GM18868 (cell line): ENCODE measurements at regions not wholly inside any gene's neighbourhood (a gene's known extent, or its start where the extent isn't known, plus 50 kb on each side); places are given as distances from the start of the nearest gene placed in this dataset.

Experiments
- ATAC-seq: cut with Tn5 transposase; IDR thresholded peaks from one replicate; pipeline ENCODE4 v1.9.1; 2021; ENCODE audit warnings: mild to moderate bottlenecking, moderate library complexity; ENCODE audit not compliant: unreplicated experiment

DNA sequence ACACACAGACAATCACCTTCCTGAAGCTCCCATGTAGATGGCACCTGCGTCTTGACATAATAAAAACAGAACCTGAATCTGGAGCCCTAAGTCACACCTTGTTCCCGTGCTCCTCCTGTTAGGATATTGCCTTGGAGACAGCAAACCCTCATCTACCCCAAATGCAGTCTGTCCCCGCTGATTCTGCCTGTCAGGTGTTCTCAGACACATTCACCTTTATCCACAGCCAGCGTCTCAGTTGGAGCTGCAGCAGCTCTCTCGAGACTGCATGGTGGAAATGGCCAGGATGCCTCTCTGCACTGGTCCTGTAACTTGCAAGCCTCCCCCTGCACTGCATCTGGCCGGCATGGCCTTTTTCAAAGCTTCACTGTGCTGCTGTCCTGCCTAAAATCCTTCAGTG, 218.0 kb upstream of the ZNF32 start:
- no peak for ATAC-seq

DNA sequence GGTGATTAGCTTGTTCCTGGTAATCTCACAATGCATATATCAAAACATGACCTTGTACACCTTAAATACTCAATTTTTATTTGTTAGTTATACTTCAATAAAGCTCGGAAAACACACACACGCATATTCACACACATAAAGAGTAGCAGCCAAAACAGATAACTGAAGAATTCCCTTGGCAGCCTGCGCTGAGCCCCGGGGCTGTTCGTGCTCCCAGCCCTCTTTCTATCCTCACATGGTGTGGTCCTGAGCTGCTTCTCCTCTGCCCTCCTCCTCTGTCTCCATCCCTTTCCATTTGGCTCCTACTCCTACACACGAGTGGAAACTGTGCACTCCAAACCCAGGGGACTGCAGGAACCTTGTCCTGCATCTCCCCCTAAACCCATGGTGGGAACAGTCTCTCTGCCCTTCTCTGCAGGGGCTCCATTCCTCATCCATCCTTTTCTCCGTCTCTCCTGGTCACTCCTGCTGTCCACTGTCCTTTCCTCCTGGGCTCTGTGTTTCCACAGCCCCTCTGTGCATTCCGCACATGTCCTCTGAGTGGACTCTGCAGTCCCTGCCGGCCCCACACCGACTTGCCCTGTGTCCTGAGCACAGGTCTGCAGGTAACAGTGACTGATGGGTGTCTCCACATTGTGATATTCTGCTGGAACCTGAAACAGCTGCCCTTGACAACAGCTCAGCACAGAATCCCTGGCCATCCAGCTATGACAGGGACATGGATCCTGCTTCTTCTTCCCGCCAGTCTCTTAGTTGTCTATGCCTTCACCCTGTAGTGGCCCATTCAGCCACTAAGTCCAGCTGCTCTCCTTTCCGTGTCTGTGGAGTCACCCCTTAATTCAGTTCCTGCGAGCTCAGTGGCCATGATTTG, 216.8 kb upstream of the ZNF32 start:
- ATAC-seq, result no peak

GRCh38 chr10:43864656-43865055, 216.0 kb upstream of the ZNF32 start:
- ATAC-seq, result no peak

DNA sequence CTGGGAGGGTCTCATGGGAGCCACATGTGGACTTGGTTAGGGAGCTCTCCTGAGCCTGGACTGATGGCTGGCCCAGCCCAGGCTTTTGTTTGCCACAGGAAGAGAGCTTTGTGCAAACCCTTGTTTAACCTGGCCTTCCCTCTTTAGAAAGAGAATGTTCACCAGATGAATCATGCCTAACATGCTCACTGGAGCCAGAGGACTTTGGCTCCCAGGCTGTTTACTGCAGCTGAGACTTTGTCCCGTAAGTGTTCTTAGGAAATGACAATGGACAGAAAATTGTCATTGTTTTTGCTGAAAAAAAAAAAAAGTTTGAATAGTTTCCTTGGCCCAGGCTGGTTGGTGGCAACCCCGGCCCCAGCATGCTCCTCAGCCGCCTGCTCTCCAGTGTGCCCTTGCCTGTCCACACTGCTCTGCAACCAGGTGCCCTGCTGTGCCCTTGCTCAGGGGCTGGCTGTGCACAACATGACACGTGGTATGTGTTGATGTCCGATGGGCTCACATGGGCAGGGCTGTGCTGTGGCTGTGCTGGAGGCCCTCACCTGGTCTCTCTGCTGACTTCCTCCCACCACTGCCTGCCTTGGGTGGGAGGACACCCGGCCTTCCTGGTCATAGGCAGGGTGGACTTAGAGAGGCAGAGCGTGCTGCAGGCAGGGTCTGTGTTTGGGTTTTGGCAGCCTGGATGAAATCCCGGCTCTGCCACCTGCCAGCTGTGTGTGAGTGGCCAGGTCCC, 215.3 kb upstream of the ZNF32 start:
- ATAC-seq, result no peak

DNA sequence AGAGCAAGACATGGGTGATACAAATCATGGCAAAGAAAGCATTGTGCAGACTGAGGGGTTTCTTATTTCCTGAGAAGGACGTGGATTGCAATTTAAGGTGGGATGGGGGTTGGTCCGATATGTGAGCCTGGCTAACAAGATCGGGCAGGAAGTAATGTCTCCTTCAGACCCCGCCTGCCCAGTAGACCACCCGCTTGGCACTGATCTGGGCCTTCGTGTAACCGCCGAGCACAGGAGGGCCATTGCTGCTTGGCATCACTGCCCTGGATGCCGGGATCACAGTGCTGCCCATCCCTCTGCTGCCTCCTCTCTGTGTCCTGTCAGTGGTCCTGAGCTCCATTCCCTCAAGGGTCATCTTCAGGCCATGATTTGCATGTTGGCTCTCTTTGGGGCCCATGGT, 214.6 kb upstream of the ZNF32 start:
- no peak for ATAC-seq

DNA sequence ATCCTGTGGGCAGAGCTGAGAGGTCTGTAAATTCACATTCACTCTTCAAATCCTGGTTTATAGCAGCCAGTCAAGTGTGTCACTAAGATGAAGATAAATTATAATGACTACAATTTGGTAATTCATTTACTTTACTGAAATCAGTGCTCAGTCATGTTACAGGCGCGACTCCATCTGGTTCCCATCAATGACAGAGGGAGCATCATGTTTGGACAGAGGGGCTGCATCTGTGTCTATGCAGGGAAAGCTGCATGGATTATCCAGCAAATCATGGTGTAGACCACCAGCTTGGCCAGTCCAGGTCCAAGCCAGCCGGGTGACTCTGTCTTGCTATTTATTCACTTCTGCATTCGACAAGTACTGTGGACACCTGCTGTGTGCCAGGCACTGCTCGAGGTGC, 214.1 kb upstream of the ZNF32 start:
- ATAC-seq, result no peak

DNA sequence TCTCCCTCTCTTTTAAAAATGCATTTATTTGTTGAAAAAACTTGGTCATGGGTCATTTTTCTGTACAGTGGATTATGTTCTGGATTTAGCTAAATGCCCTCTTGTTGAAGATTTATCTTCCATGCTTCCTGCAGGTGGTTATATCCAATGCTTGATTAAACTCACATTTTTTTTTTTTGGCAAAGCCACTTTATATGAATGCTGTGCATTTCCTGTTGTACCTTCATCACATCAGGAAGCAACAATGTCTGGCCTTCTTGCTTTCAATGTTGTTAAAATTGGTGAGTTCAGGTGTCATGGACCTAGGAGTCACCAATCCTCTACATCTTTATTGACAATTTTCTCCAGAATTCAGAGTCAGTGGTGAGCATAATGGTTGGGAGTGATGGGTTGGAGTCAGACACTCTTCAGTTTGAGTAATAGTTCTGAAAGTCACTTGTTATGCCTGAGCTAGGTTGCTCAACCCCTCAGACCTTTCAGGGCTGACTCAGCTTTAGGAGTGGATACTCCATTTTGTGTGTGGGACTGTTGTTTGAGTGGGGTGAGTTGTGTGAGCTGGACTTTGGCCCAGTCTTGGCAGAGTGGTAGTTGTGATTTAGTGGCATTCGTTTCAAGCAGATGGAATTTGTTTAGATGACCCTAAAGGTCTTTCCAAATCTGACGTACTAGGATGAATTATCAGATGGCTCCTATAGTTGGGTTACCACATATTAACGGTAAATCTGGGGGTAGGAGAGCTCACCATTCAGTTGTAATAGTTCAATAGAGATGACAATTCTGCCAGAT, 213.5 kb upstream of the ZNF32 start:
- no peak for ATAC-seq

DNA sequence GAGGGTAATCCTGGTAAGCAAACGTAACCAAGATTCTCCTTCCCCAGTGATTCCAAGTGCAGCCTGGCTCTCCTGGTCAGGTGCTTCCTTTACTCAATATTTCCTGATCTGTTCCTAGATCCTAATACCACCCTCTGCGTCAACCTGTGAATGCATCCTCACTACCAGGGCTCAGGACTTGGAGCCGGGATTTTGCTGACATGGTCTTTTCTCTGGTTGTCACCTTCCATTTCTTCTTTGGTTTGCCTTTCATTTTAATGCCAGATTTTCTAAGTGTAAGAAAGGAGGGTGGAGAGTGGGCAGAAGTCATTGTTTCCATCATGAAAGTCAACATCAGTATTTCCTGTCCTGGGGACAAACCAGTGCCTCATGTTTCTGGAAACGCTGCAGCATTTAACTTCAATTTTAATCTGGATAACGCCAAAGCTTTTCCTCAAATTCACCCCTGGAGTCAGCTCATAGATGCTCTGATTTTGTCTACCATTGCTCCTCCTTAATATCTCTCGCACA, 210.4 kb upstream of the ZNF32 start:
- ATAC-seq, result no peak

GRCh38 chr10:43857931-43858315, 209.2 kb upstream of the ZNF32 start:
- ATAC-seq, result no peak

DNA sequence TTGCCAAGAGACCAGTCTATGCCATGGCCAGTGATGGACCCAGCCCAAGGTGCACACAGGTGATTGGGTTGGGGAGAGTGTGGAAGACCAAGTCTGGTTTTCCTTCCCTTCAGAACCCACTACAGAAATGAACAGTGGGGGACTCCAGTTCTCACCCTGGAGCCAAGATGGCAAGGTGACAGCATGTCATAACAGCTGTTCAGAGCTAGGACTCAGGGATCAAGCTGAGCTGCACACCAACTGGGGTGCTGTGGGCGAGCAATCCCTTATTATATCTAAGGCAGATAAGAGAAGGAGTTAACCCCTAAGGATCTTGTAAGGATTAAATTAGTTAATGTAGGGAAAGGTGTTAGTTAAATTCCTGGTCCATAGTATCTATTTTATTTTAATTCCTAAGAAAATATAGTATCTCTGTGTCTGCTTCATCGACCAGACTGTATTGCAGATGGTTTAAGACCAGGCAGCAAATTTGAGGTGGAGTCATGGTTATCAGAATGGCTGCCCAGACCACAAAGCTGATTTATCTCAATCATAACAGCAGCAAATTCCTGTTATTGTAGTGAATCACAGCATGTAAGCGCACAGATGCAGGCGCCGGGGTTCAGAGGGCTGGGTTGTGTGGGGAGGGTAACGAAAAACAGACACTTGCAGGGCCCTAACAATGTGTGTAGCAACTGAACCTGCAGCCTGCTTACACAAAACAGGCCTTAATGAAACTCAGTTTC, 208.7 kb upstream of the ZNF32 start:
- ATAC-seq, result no peak

- ATAC-seq, result no peak
Measured at GRCh38 chr10:43856299-43856698, 207.6 kb upstream of the ZNF32 start.

DNA sequence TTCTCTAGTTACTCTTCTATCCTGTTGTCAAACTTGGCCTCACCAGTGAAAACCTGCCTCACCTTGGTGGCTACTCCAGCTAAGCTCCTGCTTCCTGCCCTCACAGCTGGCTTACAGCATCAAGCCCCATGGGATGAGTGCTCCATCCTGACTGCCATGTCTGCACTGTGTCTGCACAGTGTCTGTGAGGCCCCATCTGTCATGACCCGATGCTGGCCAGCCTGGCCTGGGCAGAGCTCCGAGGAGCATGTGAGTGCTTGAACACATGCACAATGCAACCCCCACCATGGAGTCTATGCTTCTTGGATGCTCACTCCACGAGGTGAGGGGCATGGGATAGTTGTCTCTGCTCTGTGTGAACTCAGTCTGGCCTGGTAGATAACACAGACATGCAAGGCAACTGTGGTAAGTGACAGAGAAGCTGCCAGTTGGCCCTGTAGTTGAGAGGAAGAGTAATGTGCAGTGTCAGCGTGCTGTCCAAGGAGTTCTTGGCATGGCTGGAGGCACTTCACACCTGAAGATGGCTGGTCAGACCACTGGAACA, 207.1 kb upstream of the ZNF32 start:
- ATAC-seq, result no peak

GRCh38 chr10:43854007-43854406, 205.3 kb upstream of the ZNF32 start:
- no peak for ATAC-seq

GRCh38 chr10:43853369-43853768, 204.7 kb upstream of the ZNF32 start:
- ATAC-seq, result no peak

DNA sequence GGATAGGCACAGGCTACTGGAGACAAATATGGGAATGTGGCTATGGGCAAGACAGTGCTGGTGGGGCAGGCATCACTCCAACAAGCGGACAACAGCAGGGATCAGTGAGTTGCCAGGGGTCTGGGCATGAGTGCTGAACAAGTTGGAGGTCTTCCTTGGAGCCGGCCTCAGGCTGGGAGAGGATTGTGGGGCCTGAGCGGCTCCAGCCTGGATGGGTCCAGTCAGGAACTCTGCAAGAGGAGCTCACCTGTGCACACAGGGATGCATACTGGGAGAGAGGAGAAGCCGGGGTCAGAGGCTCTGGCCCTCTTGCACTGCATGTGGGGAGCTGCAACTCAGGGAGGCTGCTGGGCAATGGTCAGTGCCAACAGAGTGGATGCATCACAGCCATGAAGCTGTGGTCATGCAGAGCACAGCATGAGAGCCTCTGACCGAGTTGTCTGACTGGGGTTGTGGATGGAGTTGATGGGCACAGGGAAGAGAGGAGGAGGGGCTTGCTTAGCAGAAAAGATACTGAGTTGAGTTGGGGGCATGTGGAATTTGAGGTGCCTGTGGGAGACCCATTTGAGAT, 204.0 kb upstream of the ZNF32 start:
- ATAC-seq, result no peak

DNA sequence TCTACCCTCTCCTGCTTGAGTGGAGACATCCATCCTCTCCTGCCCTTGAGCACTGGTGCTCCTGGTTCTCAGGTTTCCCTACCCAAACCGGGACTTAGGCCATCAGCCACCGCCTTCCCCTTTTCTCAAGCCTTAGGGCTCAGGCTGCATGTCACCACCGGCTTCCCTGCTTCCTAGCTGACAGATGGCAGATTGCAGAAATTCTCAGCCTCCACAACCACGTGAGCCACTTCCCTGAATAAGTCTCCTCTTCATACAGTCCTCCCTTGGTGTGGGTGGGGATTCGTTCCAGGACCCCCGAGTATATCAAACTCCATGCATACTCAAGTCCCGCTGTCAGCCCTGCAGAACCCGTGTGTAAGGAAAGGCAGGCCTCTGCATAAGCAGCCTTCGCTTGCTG, 203.5 kb upstream of the ZNF32 start:
- ATAC-seq, result no peak

DNA sequence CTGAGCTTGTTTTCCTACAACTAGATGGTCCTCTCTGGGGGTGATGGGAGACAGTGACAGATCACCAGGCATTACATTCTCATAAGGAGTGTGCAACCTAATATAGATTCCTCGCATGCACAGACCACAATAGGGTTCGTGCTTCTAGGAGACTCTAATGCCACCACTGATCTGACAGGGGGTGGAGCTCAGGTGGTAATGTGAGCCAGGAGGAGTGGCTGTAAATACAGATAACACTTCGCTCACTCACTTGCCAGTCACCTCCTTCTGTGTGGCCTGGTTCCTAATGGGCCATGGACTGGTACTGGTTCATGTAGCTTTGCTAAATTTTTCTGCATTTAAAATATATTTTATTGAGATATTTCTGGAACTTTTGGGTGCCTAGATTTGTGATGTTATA, 202.3 kb upstream of the ZNF32 start:
- ATAC-seq, result no peak

DNA sequence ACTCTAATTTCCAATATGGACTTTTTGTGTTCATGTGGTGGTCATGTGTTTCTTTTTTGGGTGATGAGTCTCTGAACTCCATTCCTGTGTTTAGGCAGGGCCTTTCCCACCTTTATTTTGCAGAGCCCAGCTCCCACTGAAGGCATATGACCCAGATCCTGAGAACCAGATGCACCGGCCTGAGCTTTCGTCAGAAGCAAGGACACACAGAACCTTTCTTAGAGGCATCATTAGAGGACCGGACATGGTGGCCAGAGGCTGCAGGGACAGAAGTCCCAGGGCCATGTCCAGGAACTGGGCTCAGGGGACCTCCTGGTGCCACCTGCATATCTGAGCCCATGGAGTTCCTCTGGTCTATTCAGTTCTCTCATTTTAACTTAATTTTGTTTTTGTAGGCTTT, 200.9 kb upstream of the ZNF32 start:
- ATAC-seq, result no peak

DNA sequence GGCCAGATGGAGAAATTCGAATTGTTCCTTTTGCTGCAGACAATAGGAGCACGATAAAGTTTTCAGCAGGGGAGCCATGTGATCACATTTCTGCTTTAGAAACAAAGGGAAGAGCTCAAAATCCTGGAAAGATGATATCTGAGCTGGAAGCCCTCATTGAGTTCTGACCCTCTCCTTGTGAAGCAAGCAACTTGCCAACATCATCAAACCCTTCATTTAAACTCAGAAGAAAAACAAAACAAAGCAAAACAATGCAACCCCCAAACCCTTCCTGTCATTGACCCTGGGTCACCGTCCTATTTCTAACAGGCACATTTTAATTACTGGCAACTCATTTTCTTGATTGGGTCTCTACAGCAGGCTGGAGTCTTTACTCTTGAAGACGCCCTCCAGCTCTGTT, 198.3 kb upstream of the ZNF32 start:
- ATAC-seq, result no peak

GRCh38 chr10:43846187-43846680, 197.6 kb upstream of the ZNF32 start:
- peak; percentile 58 for ATAC-seq
